IMR-90 (cell line): ENCODE measurements at regions not wholly inside any gene's neighbourhood (a gene's known extent, or its start where the extent isn't known, plus 50 kb on each side); places are given as distances from the start of the nearest gene placed in this dataset.

Source experiments
- CTCF ChIP-seq: conservative IDR thresholded peaks from 2 replicates; pipeline ENCODE4 v1.5.1; 2012; ENCODE audit warnings: mild to moderate bottlenecking, low read depth, low read length, improper control_type of control experiment
- MAZ ChIP-seq: IDR thresholded peaks from 2 replicates; pipeline ENCODE4 v1.6.1; 2012; ENCODE audit warnings: low read depth, mild to moderate bottlenecking, low read length, improper control_type of control experiment, moderate library complexity, borderline replicate concordance
- POLR2A ChIP-seq: IDR thresholded peaks from 2 replicates; pipeline ENCODE4 v1.6.1; 2012; ENCODE audit warnings: mild to moderate bottlenecking, low read depth, low read length
- SMC3 ChIP-seq: fragments of 150-350 bp; IDR thresholded peaks from 2 replicates; pipeline ENCODE4 v1.6.1; 2016; ENCODE audit warnings: low read depth, mild to moderate bottlenecking, antibody characterized with exemption, low read length, moderate library complexity
- USF2 ChIP-seq: fragments of 150-350 bp; IDR thresholded peaks from 2 replicates; pipeline ENCODE4 v1.6.1; 2017; ENCODE audit warnings: mild to moderate bottlenecking, antibody characterized with exemption, low read length, low read depth

- TF ChIP-seq POLR2A (no peak), MAZ (no peak), CTCF (no peak), USF2 (no peak), SMC3 (no peak)
Measured at GRCh38 chr7:124688991-124689390, 76.6 kb downstream of the GPR37 start.
